IMR-90 (cell line): ENCODE measurements at regions not wholly inside any gene's neighbourhood (a gene's known extent, or its start where the extent isn't known, plus 50 kb on each side); places are given as distances from the start of the nearest gene placed in this dataset.

Experiments
- ATAC-seq: fragments of 200-7000 bp; cut with Tn5 transposase; 2 replicates; pipeline ENCODE4 v1.9.1; 2020; ENCODE audit warnings: low read depth, mild to moderate bottlenecking, moderate library complexity
- BruUV-seq: library from RNA; stranded (reverse); fragments of 400-500 nt; replicated peaks from 2 replicates; lab custom pipeline; 2021; lab: Mats Ljungman, UMichigan
- CTCF ChIA-PET: fragments of 300-600 bp; formaldehyde crosslinking; extraction: SDS; loops from one replicate; lab custom pipeline; 2021; ENCODE audit warnings: antibody characterized with exemption; lab: Yijun Ruan, JAX
- POLR2A ChIA-PET: fragments of 300-600 bp; sonication (Branson Sonifier 250); formaldehyde crosslinking; loops from one replicate; lab custom pipeline; 2022; ENCODE audit warnings: antibody characterized with exemption; ENCODE audit not compliant: unreplicated experiment; lab: Charles Lee
- DNase-seq: peaks from one replicate; pipeline ENCODE4 v3.0.0; 2013
- H2AFZ ChIP-seq: replicated peaks from 2 replicates; pipeline ENCODE3; 2013; ENCODE audit warnings: low read length, mild to moderate bottlenecking; ENCODE audit not compliant: poor library complexity
- H2AK5ac ChIP-seq: 2 replicates; pipeline ENCODE4 v1.6.1; 2013; ENCODE audit warnings: low read depth, low read length, inconsistent platforms
- H2AK9ac ChIP-seq: replicated peaks from 2 replicates; pipeline ENCODE3; 2013; ENCODE audit warnings: mild to moderate bottlenecking, low read depth, low read length, moderate library complexity; ENCODE audit not compliant: poor library complexity
- H2BK120ac ChIP-seq: 2 replicates; pipeline ENCODE4 v1.6.1; 2013; ENCODE audit warnings: low read depth, low read length, inconsistent platforms
- H2BK15ac ChIP-seq: 3 replicates; pipeline ENCODE4 v1.6.1; 2013; ENCODE audit warnings: low read depth, low read length, inconsistent platforms
- H2BK20ac ChIP-seq: 2 replicates; pipeline ENCODE4 v1.6.1; 2013; ENCODE audit warnings: low read depth, mild to moderate bottlenecking, inconsistent platforms, low read length, moderate library complexity
- H2BK5ac ChIP-seq: 2 replicates; pipeline ENCODE4 v1.6.1; 2013; ENCODE audit warnings: mild to moderate bottlenecking, low read depth, low read length, inconsistent platforms; ENCODE audit not compliant: poor library complexity, severe bottlenecking
- H3K14ac ChIP-seq: replicated peaks from 2 replicates; pipeline ENCODE4 v1.6.1; 2013; ENCODE audit warnings: low read depth, low read length, inconsistent platforms
- H3K18ac ChIP-seq: 2 replicates; pipeline ENCODE4 v1.6.1; 2013; ENCODE audit warnings: low read depth, low read length, control low read depth
- H3K23ac ChIP-seq: 2 replicates; pipeline ENCODE4 v1.6.1; 2013; ENCODE audit warnings: low read depth, low read length, inconsistent platforms
- H3K27ac ChIP-seq: 2 replicates; pipeline ENCODE4 v1.5.1; 2013; ENCODE audit warnings: mild to moderate bottlenecking, control low read depth, low read length; ENCODE audit not compliant: insufficient read depth
- H3K27me3 ChIP-seq: 2 replicates; pipeline ENCODE4 v1.6.1; 2013; ENCODE audit warnings: low read length; ENCODE audit not compliant: control insufficient read depth, insufficient read depth
- H3K36me3 ChIP-seq: 2 replicates; pipeline ENCODE4 v1.6.1; 2013; ENCODE audit warnings: low read length, mixed read lengths; ENCODE audit not compliant: control insufficient read depth, insufficient read depth
- H3K4ac ChIP-seq: 2 replicates; pipeline ENCODE4 v1.6.1; 2013; ENCODE audit warnings: low read depth, low read length, inconsistent platforms
- H3K4me1 ChIP-seq: 2 replicates; pipeline ENCODE4 v1.6.1; 2013; ENCODE audit warnings: low read length, mixed read lengths; ENCODE audit not compliant: control insufficient read depth, insufficient read depth
- H3K4me2 ChIP-seq: 2 replicates; pipeline ENCODE4 v1.6.1; 2013; ENCODE audit warnings: low read depth, mild to moderate bottlenecking, control low read depth, low read length, moderate library complexity
- H3K4me3 ChIP-seq: 2 replicates; pipeline ENCODE4 v1.5.1; 2013; ENCODE audit warnings: low read depth, mild to moderate bottlenecking, control low read depth, low read length, moderate library complexity; ENCODE audit not compliant: insufficient read depth
- H3K56ac ChIP-seq: 2 replicates; pipeline ENCODE4 v1.6.1; 2013; ENCODE audit warnings: low read length, inconsistent platforms; ENCODE audit not compliant: insufficient read depth; ENCODE audit errors: extremely low read depth
- H3K79me1 ChIP-seq, 2 experiments: 2 replicates each; pipeline ENCODE4 v1.6.1; 2013; ENCODE audit warnings: low read length in 2 of 2, inconsistent platforms in 1 of 2, low read depth in 1 of 2
- H3K9ac ChIP-seq: 2 replicates; pipeline ENCODE4 v1.6.1; 2013; ENCODE audit warnings: low read depth, low read length, control low read depth
- H3K9me1 ChIP-seq: 2 replicates; pipeline ENCODE4 v1.6.1; 2013; ENCODE audit warnings: low read length, inconsistent platforms; ENCODE audit not compliant: insufficient read depth
- H3K9me3 ChIP-seq: 2 replicates; pipeline ENCODE4 v1.6.1; 2013; ENCODE audit warnings: low read length; ENCODE audit not compliant: control insufficient read depth, insufficient read depth
- H4K20me1 ChIP-seq: 2 replicates; pipeline ENCODE4 v1.6.1; 2013; ENCODE audit warnings: low read length, inconsistent platforms; ENCODE audit not compliant: insufficient read depth
- H4K5ac ChIP-seq: 2 replicates; pipeline ENCODE4 v1.6.1; 2013; ENCODE audit warnings: mild to moderate bottlenecking, low read depth, low read length, control low read depth
- H4K8ac ChIP-seq, 2 experiments: 2 replicates each; pipeline ENCODE4 v1.6.1; 2013; ENCODE audit warnings: low read depth in 2 of 2, low read length in 2 of 2, control low read depth in 1 of 2, inconsistent platforms in 1 of 2
- H4K91ac ChIP-seq: 2 replicates; pipeline ENCODE4 v1.6.1; 2013; ENCODE audit warnings: low read depth, low read length, inconsistent platforms; ENCODE audit not compliant: insufficient read depth
- BHLHE40 ChIP-seq: fragments of 150-350 bp; IDR thresholded peaks from 2 replicates; pipeline ENCODE4 v1.6.1; 2016; ENCODE audit warnings: mild to moderate bottlenecking, low read depth, low read length
- CTCF ChIP-seq: conservative IDR thresholded peaks from 2 replicates; pipeline ENCODE4 v1.5.1; 2012; ENCODE audit warnings: mild to moderate bottlenecking, low read depth, low read length, improper control_type of control experiment
- ELK1 ChIP-seq: fragments of 150-350 bp; IDR thresholded peaks from 2 replicates; pipeline ENCODE4 v1.6.1; 2016; ENCODE audit warnings: low read depth, mild to moderate bottlenecking, low read length, moderate library complexity, borderline replicate concordance
- FOS ChIP-seq: fragments of 150-350 bp; IDR thresholded peaks from 2 replicates; pipeline ENCODE4 v1.6.1; 2016; ENCODE audit warnings: low read depth, low read length
- MAZ ChIP-seq: IDR thresholded peaks from 2 replicates; pipeline ENCODE4 v1.6.1; 2012; ENCODE audit warnings: low read depth, mild to moderate bottlenecking, low read length, improper control_type of control experiment, moderate library complexity, borderline replicate concordance
- MXI1 ChIP-seq: IDR thresholded peaks from 2 replicates; pipeline ENCODE4 v1.6.1; 2012; ENCODE audit warnings: low read depth, mild to moderate bottlenecking, low read length, moderate library complexity, borderline replicate concordance
- SMC3 ChIP-seq: fragments of 150-350 bp; IDR thresholded peaks from 2 replicates; pipeline ENCODE4 v1.6.1; 2016; ENCODE audit warnings: low read depth, mild to moderate bottlenecking, antibody characterized with exemption, low read length, moderate library complexity
- WGBS, 2 experiments: methylation state at CpG; one replicate each; pipeline versions ENCODE4 v1.1.5 to v1.1.7; 2013; ENCODE audit warnings: missing lambda C conversion rate in 2 of 2; ENCODE audit not compliant: insufficient read length in 1 of 2; ENCODE audit errors: extremely low coverage in 2 of 2; 5-methylcytosine and 5-hydroxymethylcytosine counted together
- dilution Hi-C: fragments of 300-500 bp; cut with HindIII; formaldehyde crosslinking; loops from one replicate; pipeline ENCODE4 v1.14.3; 2018; ENCODE audit warnings: low sequenced_read_pairs; ENCODE audit not compliant: unreplicated experiment
- in situ Hi-C: fragments of 300-500 bp; cut with MboI; formaldehyde crosslinking; loops from 3 replicates; pipeline ENCODE4 v1.14.3; 2019; ENCODE audit warnings: low sequenced_read_pairs, inconsistent platforms, mixed read lengths
- intact Hi-C: fragments of 100-400 bp; cut with micrococcal nuclease; formaldehyde crosslinking; loops from 2 replicates; pipeline ENCODE4 v1.10.0; 2022

GRCh38 chr14:46433381-46433780 lies 218.2 kb downstream of the RPL10L start:
- ATAC-seq (no peak), DNase-seq (no peak)
- intact Hi-C loops (no loop called here), dilution Hi-C loops (no loop called here), in situ Hi-C loops (no loop called here)
- Histone ChIP-seq H3K4me3 (no peak overlapping the region), H3K9me1 (no peaks in the 10 kb centered on the region), H4K20me1 (no peaks in the 10 kb centered on the region), H2BK20ac (no peak overlapping the region), H3K4ac (no peak overlapping the region), H3K23ac (no peak overlapping the region), H4K8ac (no peak overlapping the region), H2AK5ac (no peak overlapping the region), H3K9me3 (peaks cover 3% of the 10 kb centered on the region; the same call in 1 of the 2 replicates), H3K27me3 (no peaks in the 10 kb centered on the region), H3K14ac (no peak overlapping the region), H4K5ac (no peak overlapping the region), H3K79me1 (no peaks in the 10 kb centered on the region), H3K4me1 (no peaks in the 10 kb centered on the region), H3K56ac (no peak overlapping the region), H3K18ac (no peak overlapping the region), H2AFZ (no peak overlapping the region), H3K9ac (no peak overlapping the region), H2BK120ac (no peak overlapping the region), H3K4me2 (no peak overlapping the region), H2AK9ac (no peak overlapping the region), H2BK5ac (no peak overlapping the region), H2BK15ac (no peak overlapping the region), H3K36me3 (no peaks in the 10 kb centered on the region), H3K27ac (no peak overlapping the region), H4K91ac (no peak overlapping the region)
- ChIA-PET CTCF (no interaction called here), POLR2A (interaction anchor here (0.5 kb wide), 1 partner anchor 521 kb away, joined by 4 read pairs; no protein-coding TSS in a partner anchor)
- TF ChIP-seq SMC3 (no peak), CTCF (no peak), ELK1 (no peak), FOS (no peak), BHLHE40 (no peak), MAZ (no peak), MXI1 (no peak)
- BruUV-seq, result no TSS peak
- whole genome bisulfite sequencing, 2 experiments, result no CpG with 5 or more reads among the region's 3 CpGs
